GM12872 (cell line): ENCODE measurements at regions not wholly inside any gene's neighbourhood (a gene's known extent, or its start where the extent isn't known, plus 50 kb on each side); places are given as distances from the start of the nearest gene placed in this dataset.

Experiments used
- CTCF ChIP-seq: IDR thresholded peaks from 3 replicates; pipeline ENCODE4 v1.5.1; 2011; ENCODE audit warnings: low read depth, mild to moderate bottlenecking, low read length, moderate library complexity; ENCODE audit not compliant: insufficient read depth

- no peak for TF ChIP-seq CTCF
Observed at GRCh38 chr10:9900751-9901150, 1116.9 kb upstream of the CELF2 start.

DNA sequence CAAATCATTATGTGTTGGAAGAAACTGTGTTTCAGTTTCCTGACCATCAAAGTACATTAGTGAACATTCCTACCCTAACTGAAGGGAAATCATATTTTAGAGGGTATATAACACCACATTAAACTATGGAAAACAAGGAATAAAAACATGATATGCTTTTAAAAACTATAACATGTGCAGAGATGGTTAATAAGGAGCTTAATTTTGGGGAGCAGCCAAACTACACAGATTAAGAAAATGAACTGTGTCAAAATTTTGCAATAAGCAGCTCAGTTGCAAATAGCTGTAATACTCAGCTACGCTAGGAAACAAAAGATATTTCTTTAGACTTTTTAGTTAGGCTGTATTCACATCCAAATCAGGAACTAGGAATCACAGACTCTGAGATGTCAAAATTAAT is 1115.7 kb upstream of the CELF2 start:
- no peak for TF ChIP-seq CTCF

DNA sequence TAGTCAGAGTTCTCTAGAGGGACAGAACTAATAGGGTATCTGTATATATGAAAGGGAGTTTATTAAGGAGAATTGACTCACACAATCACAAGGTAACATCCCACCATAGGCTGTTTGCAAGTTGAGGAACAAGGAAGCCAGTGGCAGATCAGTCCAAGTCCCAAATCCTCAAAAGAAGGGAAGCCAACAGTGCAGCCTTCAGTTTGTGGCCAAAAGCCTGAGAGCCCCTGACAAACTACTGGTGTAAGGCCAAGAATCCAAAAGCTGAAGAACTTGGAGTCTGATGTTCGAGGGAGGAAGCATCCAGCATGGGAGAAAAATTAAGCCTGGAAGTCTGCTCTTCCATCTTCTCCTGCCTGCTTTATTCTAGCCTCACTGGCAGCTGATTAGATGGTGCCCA is 1107.2 kb upstream of the CELF2 start:
- TF ChIP-seq CTCF = no peak

GRCh38 chr10:9911488-9911887 is 1106.2 kb upstream of the CELF2 start:
- TF ChIP-seq CTCF = no peak

DNA sequence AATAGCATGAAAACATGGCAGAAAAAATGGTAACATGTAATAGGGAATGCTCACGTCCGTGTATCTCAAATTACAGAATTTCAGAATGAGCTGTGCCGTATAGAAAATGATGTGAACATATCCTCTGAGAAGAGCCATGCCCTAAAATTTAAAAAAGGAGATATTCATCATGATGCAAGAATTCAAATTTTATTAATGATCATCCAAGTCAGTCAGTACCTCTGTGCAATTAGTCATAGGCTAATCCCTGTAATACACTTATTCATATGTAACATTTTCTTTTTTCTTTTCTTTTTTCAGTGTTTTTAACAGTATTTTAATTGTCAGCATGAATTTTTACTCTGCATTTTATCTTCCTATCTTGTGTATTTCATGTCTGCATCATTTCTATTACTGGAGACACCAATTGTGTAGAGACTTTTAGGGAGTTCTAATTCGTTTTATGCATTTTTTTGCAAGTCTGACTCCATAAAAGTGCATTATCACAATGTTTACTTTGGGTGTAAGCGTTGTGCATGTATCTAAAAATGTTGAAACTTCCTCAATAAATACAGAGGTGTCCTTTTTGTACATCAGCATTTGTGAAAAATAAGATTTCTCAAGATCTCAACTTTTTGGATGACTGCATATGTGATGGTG is 1103.7 kb upstream of the CELF2 start:
- TF ChIP-seq CTCF = no peak

GRCh38 chr10:9921544-9921943 is 1096.1 kb upstream of the CELF2 start:
- TF ChIP-seq CTCF = no peak

DNA sequence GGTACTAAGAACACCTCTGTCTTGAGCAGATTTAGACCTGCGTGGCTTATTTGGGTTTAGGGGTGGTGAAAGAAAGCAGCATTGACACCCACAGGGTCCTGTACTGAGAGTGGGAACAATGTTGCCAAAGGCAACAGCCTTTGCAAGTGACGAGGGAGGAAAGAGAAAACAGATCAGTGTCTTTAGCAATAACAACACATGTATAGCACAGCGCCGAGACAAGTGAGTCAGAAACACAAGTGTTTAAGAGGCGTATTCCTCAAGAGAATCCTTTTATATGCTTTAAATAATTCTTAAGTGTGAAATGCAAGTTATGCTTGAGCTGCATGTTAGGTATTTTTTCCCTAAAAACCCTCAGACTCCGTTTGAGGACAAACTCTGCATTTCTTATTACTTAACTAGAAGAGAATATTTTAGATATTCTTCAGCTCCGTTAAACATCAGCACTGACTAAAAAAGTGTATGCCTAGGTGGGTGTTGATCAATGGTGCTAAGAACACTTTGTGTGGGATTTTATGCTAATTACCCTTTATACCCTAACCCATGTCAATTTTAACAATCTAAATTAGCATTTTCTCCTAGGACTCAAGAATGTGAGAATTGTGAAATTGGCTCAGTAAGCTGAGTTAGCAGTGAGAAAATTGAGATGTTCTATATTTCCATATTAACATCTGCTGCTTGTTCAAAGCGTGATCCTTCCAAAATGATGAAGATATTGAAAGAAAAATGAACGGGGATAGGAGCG is 1095.4 kb upstream of the CELF2 start:
- no peak for TF ChIP-seq CTCF
